Esophagus muscularis mucosa (tissue), 4 donors: ENCODE measurements at regions not wholly inside any gene's neighbourhood (a gene's known extent, or its start where the extent isn't known, plus 50 kb on each side); places are given as distances from the start of the nearest gene placed in this dataset.

ENCODE experiments used
- DNase-seq: peaks from one replicate; pipeline ENCODE4 v3.0.0-alpha.2; 2017; ENCODE audit errors: extremely low spot score
- H3K27ac ChIP-seq, 4 donors: fragments of 200-600 bp; sonication (generic); replicated peaks in 1 of 4; 1 replicate in 3 of 4; 2 replicates in 1 of 4; pipeline ENCODE4 v1.5.1; 2016 to 2019; ENCODE audit warnings: mild to moderate bottlenecking in 1 of 4
- H3K27me3 ChIP-seq, 4 donors: fragments of 200-600 bp; sonication (generic); one replicate each; pipeline versions ENCODE4 v1.5.1 to v1.6.0; 2016 to 2019
- H3K36me3 ChIP-seq, 4 donors: fragments of 200-600 bp; sonication (generic); one replicate each; pipeline ENCODE4 v1.5.1; 2016 to 2019
- H3K4me1 ChIP-seq, 4 donors: fragments of 200-600 bp; sonication (generic); one replicate each; pipeline ENCODE4 v1.5.1; 2016 to 2019
- H3K4me3 ChIP-seq, 4 donors: fragments of 200-600 bp; sonication (generic); 1 replicate in 2 of 4; 2 replicates in 2 of 4; pipeline ENCODE4 v1.5.1; 2016 to 2019; ENCODE audit warnings: mild to moderate bottlenecking in 4 of 4, moderate library complexity in 1 of 4
- H3K9me3 ChIP-seq, 4 donors: fragments of 200-600 bp; sonication (generic); 1 replicate in 3 of 4; 2 replicates in 1 of 4; pipeline ENCODE4 v1.5.1; 2016 to 2019
- CTCF ChIP-seq, 3 experiments: fragments of 200-600 bp in 2 of 3; fragments of 450-650 bp in 1 of 3; sonication (generic) in 2 of 3; IDR thresholded peaks; one replicate each; pipeline ENCODE4 v1.5.1; 2017 to 2019; ENCODE audit warnings: antibody characterized with exemption in 3 of 3, mild to moderate bottlenecking in 2 of 3, moderate library complexity in 1 of 3
- EP300 ChIP-seq: sonication (generic); formaldehyde crosslinking; IDR thresholded peaks from one replicate; pipeline ENCODE4 v1.6.1; 2017; ENCODE audit warnings: antibody characterized with exemption
- POLR2A ChIP-seq: fragments of 450-650 bp; IDR thresholded peaks from one replicate; pipeline ENCODE4 v1.6.1; 2017; ENCODE audit warnings: antibody characterized with exemption, moderate library complexity, mild to moderate bottlenecking, low read depth
- POLR2AphosphoS5 ChIP-seq, 2 donors: sonication (generic); formaldehyde crosslinking; IDR thresholded peaks; one replicate each; pipeline ENCODE4 v1.6.1; 2017; ENCODE audit warnings: antibody characterized with exemption in 2 of 2
- WGBS: methylation state at CpG from one replicate; pipeline ENCODE4 v1.1.5; 2018; 5-methylcytosine and 5-hydroxymethylcytosine counted together
- intact Hi-C: fragments of 100-400 bp; cut with DNase I; formaldehyde crosslinking; loops from one replicate; pipeline ENCODE4 v1.15.1; 2023

GRCh38 chr2:34545486-34546136 is 946.5 kb upstream of the FAM98A start:
- 89% methylated on average over 10 of the region's 12 CpGs for WGBS

GRCh38 chr2:34534761-34535160 is 935.7 kb upstream of the FAM98A start:
- no peak for TF ChIP-seq EP300
- no peak for TF ChIP-seq CTCF (IDR thresholded peaks at IDR 0.05)
- no peak for TF ChIP-seq POLR2AphosphoS5 (IDR thresholded peaks at IDR 0.05)
- no peak for TF ChIP-seq POLR2A
- Histone ChIP-seq H3K27me3 (no peaks in the 10 kb centered on the region), H3K36me3 (no peaks in the 10 kb centered on the region), H3K4me1 (no peaks in the 10 kb centered on the region), H3K27ac (no peak overlapping the region), H3K4me3 (no peak overlapping the region), H3K9me3 (peaks cover 0 to 4% (median 4%) of the 10 kb centered on the region in 4 donors)
- intact Hi-C loops, result no loop called here
- no peak for DNase-seq
- 58% methylated on average over 3 of the region's 3 CpGs for WGBS

More at GRCh38 chr2:34545486-34546136, 946.5 kb upstream of the FAM98A start:
- TF ChIP-seq CTCF (IDR thresholded peaks at IDR 0.05) (no peak), EP300 (no peak), POLR2AphosphoS5 (IDR thresholded peaks at IDR 0.05) (no peak), POLR2A (no peak)
- Histone ChIP-seq H3K27me3 (no peaks in the 10 kb centered on the region), H3K4me3 (no peak overlapping the region), H3K36me3 (no peaks in the 10 kb centered on the region), H3K4me1 (no peaks in the 10 kb centered on the region), H3K9me3 (peaks cover 0 to 7% (median 3%) of the 10 kb centered on the region in 4 donors), H3K27ac (no peak overlapping the region)
- no peak for DNase-seq
- intact Hi-C loops, result no loop called here

- no peak for DNase-seq
- intact Hi-C loops, result no loop called here
- WGBS, result 90% methylated on average over 1 of the region's 1 CpG
- H3K4me1 ChIP-seq, result no peaks in the 10 kb centered on the region
- H3K4me3 ChIP-seq, result no peak overlapping the region
- H3K27ac ChIP-seq, result no peak overlapping the region
- no peaks in the 10 kb centered on the region for H3K27me3 ChIP-seq
- no peak for TF ChIP-seq EP300
- no peak for TF ChIP-seq POLR2A
- no peak for TF ChIP-seq CTCF (IDR thresholded peaks at IDR 0.05)
- no peak for TF ChIP-seq POLR2AphosphoS5 (IDR thresholded peaks at IDR 0.05)
- no peaks in the 10 kb centered on the region for H3K36me3 ChIP-seq
- peaks cover 0 to under 1% (median 0%) of the 10 kb centered on the region in 4 donors for H3K9me3 ChIP-seq
Measured at GRCh38 chr2:34534341-34534740, 935.2 kb upstream of the FAM98A start.

- Histone ChIP-seq H3K4me3 (no peak overlapping the region), H3K27me3 (no peaks in the 10 kb centered on the region), H3K9me3 (no peaks in the 10 kb centered on the region), H3K4me1 (no peaks in the 10 kb centered on the region), H3K36me3 (no peaks in the 10 kb centered on the region), H3K27ac (no peak overlapping the region)
- WGBS, result 82% methylated on average over 3 of the region's 3 CpGs
- DNase-seq, result no peak
- intact Hi-C loops, result no loop called here
- TF ChIP-seq CTCF (IDR thresholded peaks at IDR 0.05) (no peak), POLR2AphosphoS5 (IDR thresholded peaks at IDR 0.05) (no peak), POLR2A (no peak), EP300 (no peak)
Measured at GRCh38 chr2:34533585-34534183, 934.6 kb upstream of the FAM98A start.
